HCT116 (cell line): ENCODE measurements at regions not wholly inside any gene's neighbourhood (a gene's known extent, or its start where the extent isn't known, plus 50 kb on each side); places are given as distances from the start of the nearest gene placed in this dataset.

Experiments used
- ATAC-seq: fragments of 200-7000 bp; cut with Tn5 transposase; 2 replicates; pipeline ENCODE4 v1.9.1; 2020; ENCODE audit warnings: mild to moderate bottlenecking, moderate library complexity
- BruUV-seq: library from RNA; stranded (reverse); fragments of 400-500 nt; replicated peaks from 2 replicates; lab custom pipeline; 2021; lab: Mats Ljungman, UMichigan
- CTCF ChIA-PET: fragments of 300-600 bp; sonication (Branson Sonifier 250); formaldehyde crosslinking; loops from one replicate; lab custom pipeline; 2021; ENCODE audit warnings: antibody characterized with exemption; lab: Charles Lee
- POLR2A ChIA-PET: fragments of 300-600, 350-600 bp; sonication (Branson Sonifier 250); formaldehyde crosslinking; loops from one replicate; lab custom pipeline; 2021; ENCODE audit warnings: antibody characterized with exemption; lab: Charles Lee
- RAD21 ChIA-PET, 2 experiments: fragments of 300-600 bp; sonication (Branson Sonifier 250); formaldehyde crosslinking; loops; one replicate each; lab custom pipeline; 2023; ENCODE audit warnings: low total read pairs in 2 of 2; ENCODE audit not compliant: uncharacterized antibody in 2 of 2, unreplicated experiment in 2 of 2, low non-redundant PET in 1 of 2; lab: Charles Lee
- DNase-seq: peaks from one replicate; pipeline ENCODE4 v3.0.0-alpha.2; 2010; ENCODE audit warnings: low read depth, low spot score
- H2AFZ ChIP-seq: fragments of 200-600 bp; shearing (Covaris generic), sonication (generic); 2 replicates; pipeline ENCODE4 v1.6.1; 2017; ENCODE audit warnings: low read depth, mixed run types, mixed read lengths, antibody characterized with exemption, low read length; ENCODE audit not compliant: poor library complexity, severe bottlenecking
- H3K27ac ChIP-seq: 2 replicates; pipeline ENCODE4 v1.5.1; 2012; ENCODE audit warnings: low read depth, low read length
- H3K27me3 ChIP-seq: fragments of 200-600 bp; sonication (generic); 2 replicates; pipeline ENCODE4 v1.6.1; 2016; ENCODE audit warnings: mixed run types, low read length, mixed read lengths; ENCODE audit not compliant: insufficient read depth
- H3K36me3 ChIP-seq, 2 experiments: fragments of 200-500 bp in 1 of 2; fragments of 200-600 bp in 1 of 2; sonication (Bioruptor generic) in 1 of 2; sonication (generic) in 1 of 2; 2 replicates each; pipeline versions ENCODE4 v1.5.1 to v1.6.1; 2014 to 2016; ENCODE audit warnings: low read length in 2 of 2, inconsistent platforms in 1 of 2, mixed read lengths in 1 of 2, mixed run types in 1 of 2; ENCODE audit not compliant: insufficient read depth in 2 of 2, control insufficient read depth in 1 of 2
- H3K4me1 ChIP-seq, 2 experiments: fragments of 200-600 bp in 1 of 2; sonication (generic) in 1 of 2; 2 replicates each; pipeline versions ENCODE4 v1.5.1 to v1.6.1; 2012 to 2017; ENCODE audit warnings: low read length in 2 of 2, inconsistent platforms in 1 of 2, mild to moderate bottlenecking in 1 of 2, mixed read lengths in 1 of 2, mixed run types in 1 of 2, moderate library complexity in 1 of 2; ENCODE audit not compliant: insufficient read depth in 2 of 2, control insufficient read depth in 1 of 2
- H3K4me2 ChIP-seq: fragments of 200-600 bp; sonication (generic); 2 replicates; pipeline ENCODE4 v1.6.1; 2017; ENCODE audit warnings: mixed run types, low read length, mixed read lengths
- H3K4me3 ChIP-seq, 2 experiments: fragments of 200-600 bp in 1 of 2; sonication (generic) in 1 of 2; replicated peaks in 1 of 2; 2 replicates each; pipeline ENCODE4 v1.5.1; 2011 to 2016; ENCODE audit warnings: low read length in 2 of 2, control low read depth in 1 of 2, low read depth in 1 of 2, mild to moderate bottlenecking in 1 of 2, mixed read lengths in 1 of 2, mixed run types in 1 of 2
- H3K79me2 ChIP-seq: fragments of 200-600 bp; sonication (generic); 2 replicates; pipeline ENCODE4 v1.6.1; 2017; ENCODE audit warnings: mild to moderate bottlenecking, mixed run types, low read length, moderate library complexity, mixed read lengths; ENCODE audit not compliant: insufficient read depth
- H3K9ac ChIP-seq: fragments of 200-600 bp; sonication (generic); 2 replicates; pipeline ENCODE4 v1.6.1; 2016; ENCODE audit warnings: low read length, mixed read lengths
- H3K9me2 ChIP-seq: fragments of 200-600 bp; sonication (generic), shearing (Covaris generic); 2 replicates; pipeline ENCODE4 v1.6.1; 2017; ENCODE audit warnings: mixed run types, mild to moderate bottlenecking, moderate library complexity; ENCODE audit not compliant: insufficient read depth
- H3K9me3 ChIP-seq, 2 experiments: fragments of 200-500 bp in 1 of 2; fragments of 200-600 bp in 1 of 2; sonication (Bioruptor generic) in 1 of 2; sonication (generic) in 1 of 2; 2 replicates each; pipeline ENCODE4 v1.6.1; 2014 to 2017; ENCODE audit warnings: low read length in 2 of 2, mixed read lengths in 2 of 2, inconsistent platforms in 1 of 2, low read depth in 1 of 2, mild to moderate bottlenecking in 1 of 2, mixed run types in 1 of 2, moderate library complexity in 1 of 2; ENCODE audit not compliant: control insufficient read depth in 1 of 2, insufficient read depth in 1 of 2
- H4K20me1 ChIP-seq: fragments of 200-600 bp; sonication (generic), shearing (Covaris generic); 2 replicates; pipeline ENCODE4 v1.6.1; 2017; ENCODE audit warnings: mixed run types, mild to moderate bottlenecking, moderate library complexity; ENCODE audit not compliant: insufficient read depth
- ATF3 ChIP-seq: IDR thresholded peaks from 2 replicates; pipeline ENCODE4 v1.6.1; 2012
- CBX3 ChIP-seq: IDR thresholded peaks from 2 replicates; pipeline ENCODE4 v1.6.1; 2012; ENCODE audit warnings: low read depth
- CEBPB ChIP-seq: IDR thresholded peaks from 2 replicates; pipeline ENCODE4 v1.6.1; 2012; ENCODE audit warnings: low read depth
- CTCF ChIP-seq, 3 experiments: fragments of 200-600 bp in 1 of 3; sonication (generic) in 1 of 3; IDR thresholded peaks in 2 of 3; conservative IDR thresholded peaks in 1 of 3; 2 replicates each; pipeline ENCODE4 v1.5.1; 2012 to 2017; ENCODE audit warnings: low read depth in 2 of 3, low read length in 2 of 3, antibody characterized with exemption in 1 of 3, borderline replicate concordance in 1 of 3, control low read depth in 1 of 3, mild to moderate bottlenecking in 1 of 3, mixed read lengths in 1 of 3, mixed run types in 1 of 3, moderate library complexity in 1 of 3; ENCODE audit not compliant: insufficient read depth in 1 of 3
- EGR1 ChIP-seq: IDR thresholded peaks from 2 replicates; pipeline ENCODE4 v1.6.1; 2012; ENCODE audit warnings: low read depth
- ELF1 ChIP-seq: IDR thresholded peaks from 2 replicates; pipeline ENCODE4 v1.6.1; 2012; ENCODE audit warnings: low read depth, borderline replicate concordance
- EZH2 ChIP-seq: fragments of 200-600 bp; sonication (generic); IDR thresholded peaks from 2 replicates; pipeline ENCODE4 v1.6.1; 2017; ENCODE audit warnings: antibody characterized with exemption, mixed run types
- EZH2phosphoT487 ChIP-seq: fragments of 200-600 bp; IDR thresholded peaks from 2 replicates; pipeline ENCODE4 v1.6.1; 2018; ENCODE audit warnings: antibody characterized with exemption, borderline replicate concordance
- JUND ChIP-seq: IDR thresholded peaks from 2 replicates; pipeline ENCODE4 v1.6.1; 2012
- MAX ChIP-seq: IDR thresholded peaks from 2 replicates; pipeline ENCODE4 v1.6.1; 2012
- POLR2AphosphoS5 ChIP-seq: IDR thresholded peaks from 2 replicates; pipeline ENCODE4 v1.6.1; 2011; ENCODE audit warnings: mild to moderate bottlenecking, low read depth, low read length, moderate library complexity
- RAD21 ChIP-seq: IDR thresholded peaks from 2 replicates; pipeline ENCODE4 v1.6.1; 2012; ENCODE audit warnings: low read depth, mild to moderate bottlenecking
- SIN3A ChIP-seq: IDR thresholded peaks from 2 replicates; pipeline ENCODE4 v1.6.1; 2012; ENCODE audit warnings: low read depth
- SP1 ChIP-seq: IDR thresholded peaks from 2 replicates; pipeline ENCODE4 v1.6.1; 2012; ENCODE audit warnings: low read depth
- SRF ChIP-seq: IDR thresholded peaks from 2 replicates; pipeline ENCODE4 v1.6.1; 2012; ENCODE audit warnings: low read depth
- TCF7L2 ChIP-seq: IDR thresholded peaks from 2 replicates; pipeline ENCODE4 v1.7.0; 2011; ENCODE audit warnings: borderline replicate concordance, inconsistent platforms; ENCODE audit not compliant: insufficient read depth, insufficient read length; ENCODE audit errors: extremely low read depth
- YY1 ChIP-seq: IDR thresholded peaks from 2 replicates; pipeline ENCODE4 v1.6.1; 2011; ENCODE audit warnings: low read length, low read depth, moderate library complexity, mild to moderate bottlenecking; ENCODE audit not compliant: insufficient replicate concordance; ENCODE audit errors: extremely low read depth
- ZFX ChIP-seq: fragments of 450-650 bp; IDR thresholded peaks from 2 replicates; pipeline ENCODE4 v1.6.1; 2017
- ZNF274 ChIP-seq: fragments of 200-500 bp; sonication (Bioruptor generic); IDR thresholded peaks from 2 replicates; pipeline ENCODE4 v1.6.1; 2014; ENCODE audit warnings: mild to moderate bottlenecking, low read depth, low read length, inconsistent platforms
- intact Hi-C: fragments of 100-400 bp; cut with micrococcal nuclease; formaldehyde crosslinking; loops from 2 replicates; pipeline ENCODE4 v1.10.0; 2022
- TF ChIP-seq, protein P1 (sequence below): IDR thresholded peaks from 2 replicates; pipeline ENCODE4 v1.6.1; 2012; ENCODE audit warnings: low read depth

- no peak for DNase-seq
- H3K27me3 ChIP-seq: no peaks in the 10 kb centered on the region
- ATAC-seq: no peak
- no peak overlapping the region for H3K9ac ChIP-seq
- H3K9me3 ChIP-seq: no peaks in the 10 kb centered on the region
- CTCF ChIA-PET: no interaction called here
- no peak overlapping the region for H3K27ac ChIP-seq
- no peak overlapping the region for H3K4me2 ChIP-seq
- POLR2A ChIA-PET: no interaction called here
- intact Hi-C loops: no loop called here
- no peaks in the 10 kb centered on the region for H3K4me1 ChIP-seq
- no TSS peak for BruUV-seq
- TF ChIP-seq POLR2AphosphoS5: no peak
- no peak for TF ChIP-seq CTCF (IDR thresholded peaks at IDR 0.05 in 2 of 3, conservative IDR thresholded peaks at IDR 0.05 in 1 of 3; ENCODE audit: borderline replicate concordance in 1 of 3, insufficient read depth in 1 of 3, low read depth in 2 of 3, low read length in 2 of 3)
- TF ChIP-seq SP1: no peak
- TF ChIP-seq SRF: no peak
- no peak for TF ChIP-seq EZH2
- no peak for TF ChIP-seq ZNF274
- no peak for TF ChIP-seq CEBPB
- TF ChIP-seq RAD21: no peak
- TF ChIP-seq CBX3: no peak
- TF ChIP-seq, protein P1, sequence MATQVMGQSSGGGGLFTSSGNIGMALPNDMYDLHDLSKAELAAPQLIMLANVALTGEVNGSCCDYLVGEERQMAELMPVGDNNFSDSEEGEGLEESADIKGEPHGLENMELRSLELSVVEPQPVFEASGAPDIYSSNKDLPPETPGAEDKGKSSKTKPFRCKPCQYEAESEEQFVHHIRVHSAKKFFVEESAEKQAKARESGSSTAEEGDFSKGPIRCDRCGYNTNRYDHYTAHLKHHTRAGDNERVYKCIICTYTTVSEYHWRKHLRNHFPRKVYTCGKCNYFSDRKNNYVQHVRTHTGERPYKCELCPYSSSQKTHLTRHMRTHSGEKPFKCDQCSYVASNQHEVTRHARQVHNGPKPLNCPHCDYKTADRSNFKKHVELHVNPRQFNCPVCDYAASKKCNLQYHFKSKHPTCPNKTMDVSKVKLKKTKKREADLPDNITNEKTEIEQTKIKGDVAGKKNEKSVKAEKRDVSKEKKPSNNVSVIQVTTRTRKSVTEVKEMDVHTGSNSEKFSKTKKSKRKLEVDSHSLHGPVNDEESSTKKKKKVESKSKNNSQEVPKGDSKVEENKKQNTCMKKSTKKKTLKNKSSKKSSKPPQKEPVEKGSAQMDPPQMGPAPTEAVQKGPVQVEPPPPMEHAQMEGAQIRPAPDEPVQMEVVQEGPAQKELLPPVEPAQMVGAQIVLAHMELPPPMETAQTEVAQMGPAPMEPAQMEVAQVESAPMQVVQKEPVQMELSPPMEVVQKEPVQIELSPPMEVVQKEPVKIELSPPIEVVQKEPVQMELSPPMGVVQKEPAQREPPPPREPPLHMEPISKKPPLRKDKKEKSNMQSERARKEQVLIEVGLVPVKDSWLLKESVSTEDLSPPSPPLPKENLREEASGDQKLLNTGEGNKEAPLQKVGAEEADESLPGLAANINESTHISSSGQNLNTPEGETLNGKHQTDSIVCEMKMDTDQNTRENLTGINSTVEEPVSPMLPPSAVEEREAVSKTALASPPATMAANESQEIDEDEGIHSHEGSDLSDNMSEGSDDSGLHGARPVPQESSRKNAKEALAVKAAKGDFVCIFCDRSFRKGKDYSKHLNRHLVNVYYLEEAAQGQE: no peak
- TF ChIP-seq TCF7L2: no peak
- TF ChIP-seq EZH2phosphoT487: no peak
- TF ChIP-seq EGR1: no peak
- no peak for TF ChIP-seq JUND
- TF ChIP-seq ZFX: no peak
- TF ChIP-seq YY1: no peak
- TF ChIP-seq ELF1: no peak
- no peak for TF ChIP-seq ATF3
- TF ChIP-seq MAX: no peak
- no peak for TF ChIP-seq SIN3A
- H3K4me3 ChIP-seq: no peak overlapping the region
- no peaks in the 10 kb centered on the region for H3K9me2 ChIP-seq
- H4K20me1 ChIP-seq: no peaks in the 10 kb centered on the region
- no peaks in the 10 kb centered on the region for H3K79me2 ChIP-seq
- RAD21 ChIA-PET: no interaction called here
- H2AFZ ChIP-seq: no peak overlapping the region
- no peaks in the 10 kb centered on the region for H3K36me3 ChIP-seq
Observed at GRCh38 chr2:53188851-53189510, 578.6 kb upstream of the CHAC2 start.
